H9 (cell line): ENCODE measurements at regions not wholly inside any gene's neighbourhood (a gene's known extent, or its start where the extent isn't known, plus 50 kb on each side); places are given as distances from the start of the nearest gene placed in this dataset.

Source experiments
- DNase-seq: peaks from one replicate; pipeline ENCODE4 v3.0.0-alpha.2; 2017
- H2AFZ ChIP-seq: one replicate; pipeline ENCODE4 v1.6.1; 2013; ENCODE audit warnings: mild to moderate bottlenecking, low read length, control low read depth, moderate library complexity
- H2AK5ac ChIP-seq: 2 replicates; pipeline ENCODE4 v1.6.1; 2013; ENCODE audit warnings: low read length, control low read depth, mixed read lengths; ENCODE audit not compliant: insufficient read length
- H2BK120ac ChIP-seq: one replicate; pipeline ENCODE4 v1.6.1; 2013; ENCODE audit warnings: low read depth, mild to moderate bottlenecking, low read length, control low read depth, inconsistent platforms; ENCODE audit not compliant: poor library complexity, severe bottlenecking
- H2BK12ac ChIP-seq: 2 replicates; pipeline ENCODE4 v1.6.1; 2013; ENCODE audit warnings: low read length, control low read depth, mixed read lengths, low read depth; ENCODE audit not compliant: insufficient read length
- H2BK15ac ChIP-seq: 2 replicates; pipeline ENCODE4 v1.6.1; 2013; ENCODE audit warnings: low read depth, low read length, control low read depth
- H2BK20ac ChIP-seq: one replicate; pipeline ENCODE4 v1.6.1; 2013; ENCODE audit warnings: low read depth, mild to moderate bottlenecking, low read length, control low read depth, inconsistent platforms; ENCODE audit not compliant: poor library complexity, severe bottlenecking
- H2BK5ac ChIP-seq: 2 replicates; pipeline ENCODE4 v1.6.1; 2013; ENCODE audit warnings: low read length, control low read depth, mixed read lengths; ENCODE audit not compliant: insufficient read length
- H3K14ac ChIP-seq: 2 replicates; pipeline ENCODE4 v1.6.1; 2013; ENCODE audit warnings: low read length, control low read depth; ENCODE audit not compliant: insufficient read depth
- H3K18ac ChIP-seq: 2 replicates; pipeline ENCODE4 v1.6.1; 2013; ENCODE audit warnings: low read depth, mild to moderate bottlenecking, mixed read lengths, low read length, control low read depth; ENCODE audit not compliant: insufficient read length
- H3K23ac ChIP-seq: 2 replicates; pipeline ENCODE4 v1.6.1; 2013; ENCODE audit warnings: low read length, control low read depth, mixed read lengths, low read depth; ENCODE audit not compliant: insufficient read length
- H3K23me2 ChIP-seq: 2 replicates; pipeline ENCODE4 v1.6.1; 2013; ENCODE audit warnings: low read depth, mild to moderate bottlenecking, mixed read lengths, low read length, control low read depth; ENCODE audit not compliant: insufficient read length, poor library complexity, severe bottlenecking
- H3K27ac ChIP-seq: 2 replicates; pipeline ENCODE4 v1.5.1; 2013; ENCODE audit warnings: low read length, control low read depth, mixed read lengths, low read depth; ENCODE audit not compliant: insufficient read length
- H3K27me3 ChIP-seq: 2 replicates; pipeline ENCODE4 v1.6.1; 2013; ENCODE audit warnings: low read length, control low read depth, inconsistent platforms; ENCODE audit not compliant: insufficient read depth
- H3K4ac ChIP-seq: 2 replicates; pipeline ENCODE4 v1.6.1; 2013; ENCODE audit warnings: low read depth, mild to moderate bottlenecking, control low read depth, inconsistent platforms, low read length, moderate library complexity
- H3K4me1 ChIP-seq: 2 replicates; pipeline ENCODE4 v1.6.1; 2013; ENCODE audit warnings: low read length, control low read depth, inconsistent platforms; ENCODE audit not compliant: insufficient read depth
- H3K4me2 ChIP-seq: 2 replicates; pipeline ENCODE4 v1.6.1; 2013; ENCODE audit warnings: low read length, control low read depth, mixed read lengths; ENCODE audit not compliant: insufficient read length, insufficient read depth
- H3K56ac ChIP-seq: 2 replicates; pipeline ENCODE4 v1.6.1; 2013; ENCODE audit warnings: low read depth, mild to moderate bottlenecking, mixed read lengths, low read length, control low read depth; ENCODE audit not compliant: insufficient read length
- H3K79me1 ChIP-seq: 2 replicates; pipeline ENCODE4 v1.6.1; 2013; ENCODE audit warnings: low read depth, mild to moderate bottlenecking, moderate library complexity, low read length, control low read depth, inconsistent platforms; ENCODE audit not compliant: insufficient read depth, poor library complexity, severe bottlenecking
- H3K79me2 ChIP-seq: 2 replicates; pipeline ENCODE4 v1.6.1; 2013; ENCODE audit warnings: low read length, control low read depth, inconsistent platforms; ENCODE audit not compliant: insufficient read depth
- H3K9ac ChIP-seq: 2 replicates; pipeline ENCODE4 v1.6.1; 2013; ENCODE audit warnings: low read length, control low read depth, mixed read lengths; ENCODE audit not compliant: insufficient read length; ENCODE audit errors: extremely low read depth
- H3K9me3 ChIP-seq: one replicate; pipeline ENCODE4 v1.6.1; 2013; ENCODE audit warnings: low read depth, low read length, inconsistent platforms; ENCODE audit not compliant: control insufficient read depth
- H3T11ph ChIP-seq: one replicate; pipeline ENCODE4 v1.6.1; 2013; ENCODE audit warnings: mild to moderate bottlenecking, low read length, control low read depth, inconsistent platforms
- H4K20me1 ChIP-seq: one replicate; pipeline ENCODE4 v1.6.1; 2013; ENCODE audit not compliant: control insufficient read depth, insufficient read length, insufficient read depth
- H4K5ac ChIP-seq: 2 replicates; pipeline ENCODE4 v1.6.1; 2013; ENCODE audit warnings: low read depth, mild to moderate bottlenecking, mixed read lengths, low read length, control low read depth; ENCODE audit not compliant: insufficient read length
- H4K8ac ChIP-seq: replicated peaks from 2 replicates; pipeline ENCODE4 v1.6.1; 2013; ENCODE audit warnings: low read length, control low read depth, mixed read lengths, low read depth; ENCODE audit not compliant: insufficient read length
- H4K91ac ChIP-seq: 2 replicates; pipeline ENCODE4 v1.6.1; 2013; ENCODE audit warnings: low read depth, mild to moderate bottlenecking, moderate library complexity, mixed read lengths, low read length, control low read depth; ENCODE audit not compliant: insufficient read length
- H3K27ac Mint-ChIP-seq, 3 experiments: 2 replicates in 2 of 3; 3 replicates in 1 of 3; pipeline ENCODE4 v1.8.0; 2020 to 2021; ENCODE audit warnings: mixed read lengths in 3 of 3, mild to moderate bottlenecking in 1 of 3, moderate library complexity in 1 of 3
- H3K27me3 Mint-ChIP-seq: 2 replicates; pipeline ENCODE4 v1.8.0; 2021; ENCODE audit warnings: low read depth, mild to moderate bottlenecking, moderate library complexity, mixed read lengths
- H3K36me3 Mint-ChIP-seq, 3 experiments: 2 replicates in 2 of 3; 3 replicates in 1 of 3; pipeline ENCODE4 v1.8.0; 2020 to 2021; ENCODE audit warnings: low read depth in 3 of 3, mixed read lengths in 3 of 3; ENCODE audit not compliant: insufficient read depth in 1 of 3
- H3K4me1 Mint-ChIP-seq, 2 experiments: 2 replicates each; pipeline ENCODE4 v1.8.0; 2020; ENCODE audit warnings: mixed read lengths in 2 of 2
- H3K4me3 Mint-ChIP-seq, 2 experiments: 2 replicates in 1 of 2; 3 replicates in 1 of 2; pipeline ENCODE4 v1.8.0; 2020 to 2021; ENCODE audit warnings: mild to moderate bottlenecking in 2 of 2, mixed read lengths in 2 of 2, moderate library complexity in 1 of 2
- H3K9me3 Mint-ChIP-seq, 2 experiments: 2 replicates in 1 of 2; 3 replicates in 1 of 2; pipeline ENCODE4 v1.8.0; 2020; ENCODE audit warnings: mild to moderate bottlenecking in 2 of 2, mixed read lengths in 2 of 2, moderate library complexity in 1 of 2
- CTCF ChIP-seq: fragments of 200-600 bp; sonication (generic); conservative IDR thresholded peaks from 3 replicates; pipeline ENCODE4 v1.8.0; 2021; ENCODE audit warnings: antibody characterized with exemption, mild to moderate bottlenecking
- WGBS: extraction: QIAGEN DNeasy Blood & Tissue Kit; methylation state at CpG from one replicate; pipeline ENCODE4 v1.1.7; 2013; ENCODE audit warnings: missing lambda C conversion rate, low lambda C conversion rate, mixed read lengths; ENCODE audit not compliant: insufficient read length; ENCODE audit errors: extremely low coverage; 5-methylcytosine and 5-hydroxymethylcytosine counted together

- no peaks in the 10 kb centered on the region for H3K36me3 Mint-ChIP-seq
- H3K9me3 Mint-ChIP-seq = no peaks in the 10 kb centered on the region
- no peak overlapping the region for H3K18ac ChIP-seq
- WGBS = no CpG with 5 or more reads among the region's 6 CpGs
- no peak overlapping the region for H3K9ac ChIP-seq
- H2BK20ac ChIP-seq = no peak overlapping the region
- no peak overlapping the region for H2AK5ac ChIP-seq
- no peak overlapping the region for H4K91ac ChIP-seq
- H3K27me3 ChIP-seq = no peaks in the 10 kb centered on the region
- H3T11ph ChIP-seq = no peak overlapping the region
- no peak overlapping the region for H3K27ac ChIP-seq
- H4K8ac ChIP-seq = no peak overlapping the region
- no peak overlapping the region for H3K23ac ChIP-seq
- no peak overlapping the region for H2BK12ac ChIP-seq
- H3K4ac ChIP-seq = no peak overlapping the region
- H3K4me2 ChIP-seq = no peak overlapping the region
- no peak overlapping the region for H3K4me3 Mint-ChIP-seq
- H4K5ac ChIP-seq = no peak overlapping the region
- no peak overlapping the region for H2BK5ac ChIP-seq
- no peak for DNase-seq
- H2BK15ac ChIP-seq = no peak overlapping the region
- no peaks in the 10 kb centered on the region for H3K79me2 ChIP-seq
- no peaks in the 10 kb centered on the region for H3K4me1 ChIP-seq
- H3K27me3 Mint-ChIP-seq = no peaks in the 10 kb centered on the region; the same call in none of the 2 replicates
- no peak overlapping the region for H3K27ac Mint-ChIP-seq
- H3K79me1 ChIP-seq = no peaks in the 10 kb centered on the region
- no peaks in the 10 kb centered on the region for H4K20me1 ChIP-seq
- H2AFZ ChIP-seq = no peak overlapping the region
- H3K14ac ChIP-seq = no peak overlapping the region
- no peak overlapping the region for H3K56ac ChIP-seq
- no peaks in the 10 kb centered on the region for H3K9me3 ChIP-seq
- H2BK120ac ChIP-seq = no peak overlapping the region
- TF ChIP-seq CTCF = no peak
- H3K4me1 Mint-ChIP-seq = no peaks in the 10 kb centered on the region
- H3K23me2 ChIP-seq = no peaks in the 10 kb centered on the region
These were observed 93.8 kb upstream of the IL12B start for GRCh38 chr5:159424123-159424522.
